GM20000 (cell line): ENCODE measurements at regions not wholly inside any gene's neighbourhood (a gene's known extent, or its start where the extent isn't known, plus 50 kb on each side); places are given as distances from the start of the nearest gene placed in this dataset.

Source experiments
- DNase-seq: peaks from one replicate; pipeline ENCODE4 v3.0.0; 2012; ENCODE audit warnings: low spot score
- CTCF ChIP-seq: IDR thresholded peaks from 2 replicates; pipeline ENCODE4 v1.5.1; 2012; ENCODE audit warnings: mild to moderate bottlenecking, control low read depth; ENCODE audit errors: extremely low read depth, missing control alignments

DNA sequence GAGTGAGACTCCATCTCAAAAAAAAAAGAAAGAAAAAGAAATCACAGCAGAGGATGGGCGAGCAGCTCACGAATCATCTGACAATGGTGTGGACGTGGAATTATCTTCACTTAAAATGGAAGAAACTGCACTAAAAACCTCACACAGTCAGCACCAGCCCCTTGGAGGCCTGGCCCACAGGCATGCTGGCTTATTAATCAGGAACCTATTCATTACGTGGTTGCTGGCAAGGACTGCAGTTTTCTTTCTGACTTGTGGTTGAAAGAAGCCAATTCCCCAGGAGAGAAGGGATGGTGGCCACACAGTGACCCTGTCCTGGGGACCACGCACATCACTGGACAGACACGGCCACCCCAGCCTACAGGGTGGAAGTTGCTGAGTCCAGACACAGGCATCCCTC, 401.1 kb downstream of the CTTN start:
- no peak for DNase-seq
- TF ChIP-seq CTCF, result no peak

DNA sequence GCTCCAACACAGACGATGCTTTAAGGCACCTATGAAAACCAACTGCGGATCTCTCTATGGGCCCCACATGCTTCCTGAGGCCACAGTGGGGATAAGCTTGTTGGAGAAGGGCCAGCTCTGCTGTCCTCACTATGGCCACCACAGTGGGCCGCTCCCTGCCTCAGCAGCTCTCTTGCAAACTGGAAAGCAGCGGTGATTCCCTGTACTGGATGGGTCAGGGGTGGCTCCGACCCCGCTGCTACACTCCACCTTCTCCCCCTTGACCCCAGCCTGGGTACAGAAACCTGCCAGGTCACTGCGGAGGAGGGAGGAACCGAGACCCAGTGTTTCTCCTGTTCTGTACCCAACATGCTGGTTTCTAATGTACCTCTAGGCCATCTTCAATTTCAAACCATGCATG, 403.9 kb downstream of the CTTN start:
- no peak for TF ChIP-seq CTCF
- DNase-seq, result no peak

DNA sequence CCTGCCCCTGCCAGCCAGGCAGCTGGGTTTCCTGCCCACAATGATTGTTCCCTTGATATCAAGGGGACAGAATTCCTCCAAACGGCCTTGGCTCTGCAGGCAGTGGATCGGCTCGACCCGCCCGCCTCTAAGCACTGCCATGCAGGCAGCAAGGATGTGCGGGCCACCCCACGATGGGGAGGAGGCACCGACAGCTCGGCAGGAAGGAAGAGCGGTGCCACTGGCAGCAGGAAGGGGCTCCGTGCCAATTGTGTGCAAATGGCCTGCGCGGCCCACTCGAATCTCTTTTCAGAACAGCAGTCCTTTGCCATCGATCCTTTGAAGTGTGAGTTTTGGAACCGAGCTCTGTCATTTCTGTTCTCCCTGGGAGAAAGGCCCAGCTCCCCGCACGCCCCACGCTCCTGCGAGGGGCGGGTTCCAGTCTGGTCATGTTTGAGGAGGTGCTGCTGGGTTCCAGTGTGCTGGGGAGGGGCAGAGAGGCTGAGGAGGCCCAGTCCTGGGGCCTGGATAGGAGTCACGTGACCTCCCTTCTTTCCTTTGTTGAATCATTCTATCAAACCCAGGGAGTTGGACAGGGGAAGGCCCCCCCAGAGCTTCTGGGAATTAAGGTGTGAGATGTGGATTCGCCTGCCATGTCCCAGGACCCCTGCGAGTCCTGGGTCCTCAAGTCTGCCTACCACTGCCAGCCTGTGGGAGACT, 406.0 kb downstream of the CTTN start:
- no peak for DNase-seq
- no peak for TF ChIP-seq CTCF

GRCh38 chr11:70805243-70805642, 406.9 kb downstream of the CTTN start:
- no peak for TF ChIP-seq CTCF
- DNase-seq, result no peak

- no peak for DNase-seq
- no peak for TF ChIP-seq CTCF
Observed at GRCh38 chr11:70805971-70806370, 407.6 kb downstream of the CTTN start.

DNA sequence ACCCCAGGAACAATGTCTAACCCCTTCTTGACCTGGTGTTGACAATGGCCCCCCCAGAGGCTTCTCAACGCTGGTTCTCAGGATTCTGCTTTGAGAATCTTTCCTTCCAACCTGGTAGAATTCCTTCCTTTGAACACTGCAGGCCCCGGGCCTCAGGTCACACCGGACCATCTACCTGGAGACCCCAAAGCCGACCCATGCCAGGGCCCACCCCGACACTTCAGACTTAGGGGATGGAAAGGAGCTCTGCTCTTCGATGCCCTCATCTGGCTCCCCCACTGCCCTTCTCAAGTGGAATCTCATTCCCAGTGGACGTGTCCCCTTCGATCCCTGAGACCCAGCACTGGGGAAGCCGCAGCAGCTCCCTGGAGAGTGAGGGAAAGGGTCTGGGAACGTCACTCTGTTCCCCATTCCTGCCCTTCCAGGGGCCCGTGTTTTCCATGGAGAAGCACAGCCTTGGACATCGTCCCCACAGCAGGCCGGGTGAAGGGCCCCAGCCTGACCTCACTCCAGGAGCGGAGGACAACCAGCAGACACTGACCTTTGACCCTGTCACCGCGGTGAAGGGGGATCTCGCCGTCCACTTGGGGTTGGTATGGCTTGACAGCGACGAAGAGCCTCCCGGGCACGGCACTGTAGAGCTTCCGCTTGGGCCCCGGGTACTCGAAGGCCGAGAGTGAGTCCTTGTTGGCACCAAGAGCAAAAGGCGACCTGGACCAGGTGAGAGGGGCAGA, 408.3 kb downstream of the CTTN start:
- no peak for TF ChIP-seq CTCF
- DNase-seq, result no peak

GRCh38 chr11:70807195-70807543, 408.8 kb downstream of the CTTN start:
- TF ChIP-seq CTCF, result no peak
- no peak for DNase-seq
